HAP-1 (cell line): ENCODE measurements at regions not wholly inside any gene's neighbourhood (a gene's known extent, or its start where the extent isn't known, plus 50 kb on each side); places are given as distances from the start of the nearest gene placed in this dataset.
"Not testable (repeated sequence)": the region's sequence is repeated elsewhere in the genome, so short reads cannot be mapped to it uniquely, and the experiment has no call there.

ENCODE experiments used
- DNase-seq, 2 experiments: peaks; one replicate each; pipeline ENCODE4 v3.0.0-alpha.2; 2016 to 2020; ENCODE audit warnings: low spot score in 2 of 2
- H3K27me3 ChIP-seq: fragments of 250-450 bp; sonication (Bioruptor Pico); 2 replicates; pipeline ENCODE4 v1.5.1; 2020; ENCODE audit warnings: low read depth, mild to moderate bottlenecking, moderate library complexity
- H3K36me3 ChIP-seq: fragments of 250-450 bp; sonication (Bioruptor Pico); replicated peaks from 2 replicates; pipeline ENCODE4 v1.5.1; 2020; ENCODE audit warnings: mild to moderate bottlenecking
- H3K4me1 ChIP-seq: fragments of 250-450 bp; sonication (Bioruptor Pico); 2 replicates; pipeline ENCODE4 v1.5.1; 2020; ENCODE audit warnings: mild to moderate bottlenecking
- H3K4me3 ChIP-seq: fragments of 250-450 bp; sonication (Bioruptor Pico); 2 replicates; pipeline ENCODE4 v1.5.1; 2020; ENCODE audit warnings: mild to moderate bottlenecking, moderate library complexity
- H3K9me3 ChIP-seq: fragments of 250-450 bp; sonication (Bioruptor Pico); 2 replicates; pipeline ENCODE4 v1.5.1; 2020; ENCODE audit warnings: mild to moderate bottlenecking, moderate library complexity
- in situ Hi-C: fragments of 300-500 bp; cut with MboI; formaldehyde crosslinking; loops from 3 replicates; pipeline ENCODE4 v1.14.3; 2020; ENCODE audit warnings: low sequenced_read_pairs, inconsistent platforms, mixed read lengths

DNA sequence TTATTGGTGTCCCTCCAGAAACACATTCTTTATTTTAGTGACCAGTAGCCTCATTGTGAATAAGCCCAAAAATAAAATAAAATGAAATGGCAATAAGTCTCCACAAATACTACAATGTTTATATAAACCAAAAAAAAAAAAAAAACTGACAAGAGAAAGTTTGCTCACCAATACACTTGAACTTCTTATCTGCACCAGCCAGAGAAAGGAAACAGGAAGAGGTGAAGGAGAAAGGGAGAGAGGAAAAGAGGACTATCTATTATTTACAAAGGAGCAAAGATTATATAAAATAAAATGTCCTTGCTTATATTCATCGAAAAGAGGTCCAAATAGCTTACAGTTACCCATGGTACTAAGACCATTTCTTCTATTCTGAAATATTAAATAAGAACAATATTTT is 176.4 kb upstream of the CCNG1 start:
- H3K27me3 ChIP-seq = no peaks in the 10 kb centered on the region
- DNase-seq = no peak
- H3K4me3 ChIP-seq = no peak overlapping the region
- in situ Hi-C loops = no loop called here
- no peaks in the 10 kb centered on the region for H3K4me1 ChIP-seq
- H3K9me3 ChIP-seq = no peaks in the 10 kb centered on the region
- no peaks in the 10 kb centered on the region for H3K36me3 ChIP-seq

- H3K9me3 ChIP-seq = no peaks in the 10 kb centered on the region
- H3K36me3 ChIP-seq = no peaks in the 10 kb centered on the region
- no peak for DNase-seq
- in situ Hi-C loops = no loop called here
- H3K27me3 ChIP-seq = no peaks in the 10 kb centered on the region
- no peak overlapping the region for H3K4me3 ChIP-seq
- no peaks in the 10 kb centered on the region for H3K4me1 ChIP-seq
These were observed 175.6 kb upstream of the CCNG1 start for GRCh38 chr5:163261647-163262269.

DNA sequence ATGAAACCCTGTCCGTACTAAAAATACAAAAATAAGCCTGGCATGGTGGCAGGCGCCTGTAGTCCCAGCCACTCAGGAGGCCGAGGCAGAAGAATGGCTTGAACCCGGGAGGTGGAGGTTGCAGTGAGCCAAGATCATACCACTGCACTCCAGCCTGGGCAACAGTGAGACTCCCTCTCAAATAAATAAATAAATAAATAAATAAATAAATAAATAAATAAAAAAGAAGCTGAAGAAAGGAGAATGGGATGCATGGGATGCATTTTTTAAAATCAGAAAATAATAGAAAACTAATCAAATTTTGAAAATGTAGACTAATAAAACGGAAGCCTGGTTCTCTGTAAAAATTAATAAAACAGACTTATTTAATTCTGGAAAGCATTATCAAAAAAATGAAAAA is 171.1 kb upstream of the CCNG1 start:
- H3K4me1 ChIP-seq, H3K4me3 ChIP-seq, H3K27me3 ChIP-seq, DNase-seq, in situ Hi-C loops, H3K36me3 ChIP-seq, H3K9me3 ChIP-seq: not testable (repeated sequence)

DNA sequence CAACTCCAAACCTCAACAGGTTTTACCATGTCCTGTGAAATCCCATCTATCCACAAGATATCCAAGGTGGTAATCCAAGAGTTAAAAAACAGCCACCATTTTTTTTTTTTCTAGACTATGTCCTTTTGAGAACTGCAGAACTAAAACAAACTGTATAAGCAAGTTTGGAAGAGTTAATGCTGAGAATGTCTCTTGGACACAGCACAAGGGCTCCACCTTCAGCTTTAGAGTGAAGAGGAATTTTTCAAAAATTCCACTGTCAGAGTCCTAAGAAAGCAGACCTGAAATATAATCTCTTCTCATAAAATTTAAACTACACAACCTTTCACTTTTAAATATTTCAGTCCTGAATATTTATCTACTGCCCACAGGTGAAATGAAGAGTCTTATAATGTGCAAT is 167.8 kb upstream of the CCNG1 start:
- in situ Hi-C loops = no loop called here
- H3K27me3 ChIP-seq = no peaks in the 10 kb centered on the region
- peaks cover 4% of the 10 kb centered on the region for H3K4me1 ChIP-seq
- H3K36me3 ChIP-seq = no peaks in the 10 kb centered on the region
- peak; percentile 31 to 77 for DNase-seq
- no peak overlapping the region for H3K4me3 ChIP-seq
- H3K9me3 ChIP-seq = 0 out of 2 replicates have a peak, but pooled peaks cover 4% of the 10 kb centered on the region

- Histone ChIP-seq H3K9me3 (0 out of 2 replicates have a peak, but pooled peaks cover 4% of the 10 kb centered on the region), H3K36me3 (no peaks in the 10 kb centered on the region), H3K4me1 (no peaks in the 10 kb centered on the region), H3K4me3 (no peak overlapping the region), H3K27me3 (no peaks in the 10 kb centered on the region)
- DNase-seq = no peak
- in situ Hi-C loops = no loop called here
These were observed 160.9 kb upstream of the CCNG1 start for GRCh38 chr5:163276466-163276865.

GRCh38 chr5:163280897-163281296 is 156.5 kb upstream of the CCNG1 start:
- H3K27me3 ChIP-seq, DNase-seq, H3K36me3 ChIP-seq, H3K4me3 ChIP-seq, H3K9me3 ChIP-seq, H3K4me1 ChIP-seq, in situ Hi-C loops: not testable (repeated sequence)

GRCh38 chr5:163281512-163281911 is 155.9 kb upstream of the CCNG1 start:
- in situ Hi-C loops = no loop called here
- no peaks in the 10 kb centered on the region for H3K36me3 ChIP-seq
- DNase-seq = no peak
- no peaks in the 10 kb centered on the region for H3K4me1 ChIP-seq
- no peak overlapping the region for H3K4me3 ChIP-seq
- no peaks in the 10 kb centered on the region for H3K9me3 ChIP-seq
- H3K27me3 ChIP-seq = no peaks in the 10 kb centered on the region

DNA sequence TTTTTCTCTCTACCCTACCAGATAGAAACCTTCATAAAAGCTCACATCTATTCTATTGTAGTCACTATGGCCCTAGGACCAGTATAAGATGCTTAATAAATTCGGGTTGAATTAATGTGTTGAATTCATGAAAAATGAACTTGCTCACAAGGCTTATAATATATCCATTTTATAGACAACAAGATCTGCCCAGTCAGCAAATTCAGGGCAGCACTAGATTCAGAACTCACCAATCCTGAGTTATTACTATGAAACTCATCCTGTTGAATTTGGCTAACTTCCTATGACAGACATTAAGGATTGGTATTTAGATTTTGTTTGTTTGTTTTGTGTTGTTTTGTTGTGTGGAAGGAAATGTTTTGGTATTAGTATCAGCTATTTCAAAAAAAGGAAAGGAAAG is 143.6 kb upstream of the CCNG1 start:
- in situ Hi-C loops = no loop called here
- Histone ChIP-seq H3K36me3 (no peaks in the 10 kb centered on the region), H3K4me3 (no peak overlapping the region), H3K4me1 (peaks cover 4% of the 10 kb centered on the region), H3K27me3 (no peaks in the 10 kb centered on the region), H3K9me3 (no peaks in the 10 kb centered on the region)
- no peak for DNase-seq

DNA sequence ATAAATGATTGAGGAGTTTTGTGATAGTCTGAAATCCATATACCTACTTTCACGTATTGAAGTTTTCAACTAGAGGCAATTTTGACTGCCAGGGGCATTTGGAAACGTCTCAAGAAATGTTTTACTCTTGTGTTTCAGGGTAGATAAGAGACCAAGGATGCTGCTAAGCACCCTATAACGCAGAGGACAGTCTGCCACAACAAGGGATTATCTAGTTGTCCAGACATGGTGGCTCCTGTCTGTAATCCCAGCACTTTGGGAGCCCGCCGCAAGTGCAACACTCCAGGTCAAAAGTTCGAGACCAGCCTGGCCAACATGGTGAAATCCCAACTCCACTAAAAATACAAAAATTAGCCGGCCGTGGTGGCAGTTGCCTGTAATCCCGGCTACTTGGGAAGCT is 133.7 kb upstream of the CCNG1 start:
- Histone ChIP-seq H3K4me1 (peaks cover 24% of the 10 kb centered on the region), H3K36me3 (no peaks in the 10 kb centered on the region), H3K27me3 (no peaks in the 10 kb centered on the region), H3K9me3 (no peaks in the 10 kb centered on the region), H3K4me3 (no peak overlapping the region)
- in situ Hi-C loops = no loop called here
- no peak for DNase-seq

DNA sequence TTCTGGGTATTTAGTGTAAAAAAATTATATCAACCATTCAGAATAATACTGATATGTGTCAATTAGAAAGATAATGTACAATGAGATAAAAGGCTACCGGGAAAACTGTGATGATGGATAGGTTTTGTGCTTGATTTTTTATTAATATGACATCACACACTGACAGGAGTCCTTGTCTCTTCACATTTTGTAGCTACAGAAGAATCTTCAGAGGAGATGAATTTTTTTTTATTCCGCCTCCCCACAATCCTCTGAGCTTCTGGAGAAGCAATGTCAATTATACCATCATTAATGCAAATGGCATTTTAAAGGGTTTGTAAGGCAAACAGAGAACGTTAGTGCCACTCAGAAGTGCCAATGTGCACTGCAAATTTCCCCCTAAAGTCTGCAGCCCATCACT is 131.7 kb upstream of the CCNG1 start:
- H3K36me3 ChIP-seq = no peaks in the 10 kb centered on the region
- no peak overlapping the region for H3K4me3 ChIP-seq
- H3K27me3 ChIP-seq = no peaks in the 10 kb centered on the region
- in situ Hi-C loops = no loop called here
- no peaks in the 10 kb centered on the region for H3K9me3 ChIP-seq
- DNase-seq = no peak
- H3K4me1 ChIP-seq = peaks cover 5% of the 10 kb centered on the region

- Histone ChIP-seq H3K4me1 (no peaks in the 10 kb centered on the region; the same call in 1 of the 2 replicates), H3K9me3 (no peaks in the 10 kb centered on the region), H3K27me3 (no peaks in the 10 kb centered on the region), H3K36me3 (no peaks in the 10 kb centered on the region), H3K4me3 (no peak overlapping the region)
- in situ Hi-C loops = no loop called here
- peak in 1 of 2 experiments; percentile 16 for DNase-seq
These were observed 131.0 kb upstream of the CCNG1 start for GRCh38 chr5:163306421-163306820.

- no peaks in the 10 kb centered on the region for H3K27me3 ChIP-seq
- no peaks in the 10 kb centered on the region for H3K36me3 ChIP-seq
- in situ Hi-C loops = no loop called here
- H3K4me1 ChIP-seq = no peaks in the 10 kb centered on the region; the same call in 1 of the 2 replicates
- H3K9me3 ChIP-seq = no peaks in the 10 kb centered on the region; the same call in 1 of the 2 replicates
- H3K4me3 ChIP-seq = no peak overlapping the region
- no peak for DNase-seq
These were observed 127.5 kb upstream of the CCNG1 start for GRCh38 chr5:163309914-163310313.

GRCh38 chr5:163310997-163311396 is 126.4 kb upstream of the CCNG1 start:
- DNase-seq = no peak
- Histone ChIP-seq H3K36me3 (no peaks in the 10 kb centered on the region), H3K9me3 (no peaks in the 10 kb centered on the region; the same call in 1 of the 2 replicates), H3K4me3 (no peak overlapping the region), H3K27me3 (no peaks in the 10 kb centered on the region), H3K4me1 (no peaks in the 10 kb centered on the region)
- in situ Hi-C loops = no loop called here

DNA sequence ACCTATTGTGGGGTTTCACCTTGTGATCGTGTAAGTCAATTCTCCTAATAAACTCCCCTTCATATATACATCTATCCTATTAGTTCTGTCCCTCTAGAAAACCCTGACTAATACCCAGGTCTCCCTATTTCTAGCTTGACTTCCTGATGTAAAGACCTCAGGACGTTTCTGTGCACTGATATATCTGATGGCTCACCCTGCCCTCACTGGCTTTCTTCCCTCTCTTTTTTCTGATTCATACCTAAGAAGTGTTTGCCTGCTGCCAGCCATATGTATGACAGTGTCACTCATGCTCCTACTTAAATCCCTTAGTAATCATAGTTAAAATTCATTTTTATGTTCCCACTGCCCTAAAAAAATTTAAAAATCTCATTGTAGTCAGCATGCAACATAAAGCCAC is 124.8 kb upstream of the CCNG1 start:
- Histone ChIP-seq H3K27me3 (no peaks in the 10 kb centered on the region), H3K9me3 (no peaks in the 10 kb centered on the region; the same call in 1 of the 2 replicates), H3K4me1 (no peaks in the 10 kb centered on the region), H3K36me3 (no peaks in the 10 kb centered on the region), H3K4me3 (no peak overlapping the region)
- DNase-seq = no peak
- in situ Hi-C loops = no loop called here

GRCh38 chr5:163313049-163313448 is 124.3 kb upstream of the CCNG1 start:
- H3K36me3 ChIP-seq, H3K27me3 ChIP-seq, H3K4me3 ChIP-seq, H3K4me1 ChIP-seq, DNase-seq, H3K9me3 ChIP-seq, in situ Hi-C loops: not testable (repeated sequence)
